ENCODE measurements at regions not wholly inside any gene's neighbourhood (a gene's known extent, or its start where the extent isn't known, plus 50 kb on each side); places are given as distances from the start of the nearest gene placed in this dataset.

- no TSS peak for BruUV-seq (replicated peaks)
- ChIA-PET POLR2A (no interaction called here), RAD21 (ENCODE audit: low non-redundant PET in 1 of 2, low total read pairs in 2 of 2, uncharacterized antibody in 2 of 2, unreplicated experiment in 2 of 2) (no interaction called here), CTCF (interaction anchor here (4.0 kb wide), 1 partner anchor 60 kb away, joined by 41 read pairs; no protein-coding TSS in a partner anchor)
- Histone ChIP-seq H3K4me2 (ENCODE audit: low read length) (no peak overlapping the region), H3K9me2 (ENCODE audit: insufficient read depth) (no peaks in the 10 kb centered on the region), H3K9me3 (ENCODE audit: control insufficient read depth in 1 of 2, insufficient read depth in 1 of 2, low read depth in 1 of 2, low read length in 2 of 2) (no peaks in the 10 kb centered on the region), H3K4me1 (ENCODE audit: control insufficient read depth in 1 of 2, insufficient read depth in 2 of 2, low read length in 2 of 2) (peaks cover 11 to 18% of the 10 kb centered on the region in 2 experiments; a peak in 3 of 4 replicates), H3K27ac (ENCODE audit: low read depth, low read length) (no peak overlapping the region), H3K79me2 (ENCODE audit: insufficient read depth, low read length) (no peaks in the 10 kb centered on the region), H3K36me3 (ENCODE audit: control insufficient read depth in 1 of 2, insufficient read depth in 2 of 2, low read length in 2 of 2) (no peaks in the 10 kb centered on the region), H3K27me3 (ENCODE audit: insufficient read depth, low read length) (no peaks in the 10 kb centered on the region), H3K9ac (ENCODE audit: low read length) (no peak overlapping the region), H2AFZ (ENCODE audit: low read depth, low read length, poor library complexity, severe bottlenecking) (no peak overlapping the region), H3K4me3 (replicated peaks in 1 of 2; ENCODE audit: low read depth in 1 of 2, low read length in 2 of 2) (no peak overlapping the region), H4K20me1 (ENCODE audit: insufficient read depth) (no peaks in the 10 kb centered on the region)
- intact Hi-C loops (cut with micrococcal nuclease), result no loop called here
- no peak for TF ChIP-seq EZH2 (IDR thresholded peaks at IDR 0.05)
- TF ChIP-seq ELF1 (IDR thresholded peaks at IDR 0.05; ENCODE audit: borderline replicate concordance, low read depth), result no peak
- no peak for TF ChIP-seq CTCF (IDR thresholded peaks at IDR 0.05 in 2 of 3, conservative IDR thresholded peaks at IDR 0.05 in 1 of 3; ENCODE audit: borderline replicate concordance in 1 of 3, insufficient read depth in 1 of 3, low read depth in 2 of 3, low read length in 2 of 3)
- TF ChIP-seq RAD21 (IDR thresholded peaks at IDR 0.05; ENCODE audit: low read depth), result no peak
- TF ChIP-seq ATF3 (IDR thresholded peaks at IDR 0.05), result no peak
- TF ChIP-seq EZH2phosphoT487 (IDR thresholded peaks at IDR 0.05; ENCODE audit: borderline replicate concordance), result no peak
- DNase-seq (ENCODE audit: low read depth, low spot score) (no peak), ATAC-seq (no peak)
Measured at GRCh38 chr15:66849393-66849745, 147.3 kb downstream of the SMAD6 start.

DNA sequence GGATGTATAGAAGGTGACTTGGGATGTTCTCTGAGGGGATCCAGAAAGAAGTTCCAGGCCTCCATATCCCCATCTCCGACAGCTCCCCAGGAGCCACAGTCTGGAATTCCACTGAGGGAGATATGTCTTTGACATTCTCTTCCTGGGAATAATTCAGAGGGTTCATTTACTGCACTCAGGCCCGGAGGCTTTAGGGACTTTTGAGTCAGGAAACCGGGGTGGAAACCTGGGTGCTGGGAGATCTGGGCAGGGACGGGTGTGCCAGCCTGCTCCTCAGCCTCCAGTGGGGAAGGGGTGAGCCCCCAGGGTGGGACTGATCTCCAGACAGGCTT, 147.7 kb downstream of the SMAD6 start:
- no peak overlapping the region for H3K9ac ChIP-seq (ENCODE audit: low read length)
- H3K79me2 ChIP-seq (ENCODE audit: insufficient read depth, low read length), result no peaks in the 10 kb centered on the region
- no peaks in the 10 kb centered on the region for H3K27me3 ChIP-seq (ENCODE audit: insufficient read depth, low read length)
- H3K4me1 ChIP-seq (ENCODE audit: control insufficient read depth in 1 of 2, insufficient read depth in 2 of 2, low read length in 2 of 2), result peaks cover 11 to 18% of the 10 kb centered on the region in 2 experiments; a peak in 3 of 4 replicates
- intact Hi-C loops (cut with micrococcal nuclease), result loop anchor here (2.0 to 5.0 kb wide), 3 partner anchors 61 to 232 kb away; partner anchors contain the start of gene SMAD6
- ChIA-PET CTCF (interaction anchor here (4.0 kb wide), 1 partner anchor 60 kb away, joined by 41 read pairs; no protein-coding TSS in a partner anchor), POLR2A (no interaction called here), RAD21 (ENCODE audit: low non-redundant PET in 1 of 2, low total read pairs in 2 of 2, uncharacterized antibody in 2 of 2, unreplicated experiment in 2 of 2) (no interaction called here)
- H4K20me1 ChIP-seq (ENCODE audit: insufficient read depth), result no peaks in the 10 kb centered on the region
- H3K36me3 ChIP-seq (ENCODE audit: control insufficient read depth in 1 of 2, insufficient read depth in 2 of 2, low read length in 2 of 2), result no peaks in the 10 kb centered on the region
- no peak overlapping the region for H3K4me2 ChIP-seq (ENCODE audit: low read length)
- no peak for TF ChIP-seq ZNF274 (IDR thresholded peaks at IDR 0.05; ENCODE audit: low read depth, low read length)
- TF ChIP-seq CTCF (IDR thresholded peaks at IDR 0.05 in 2 of 3, conservative IDR thresholded peaks at IDR 0.05 in 1 of 3; ENCODE audit: borderline replicate concordance in 1 of 3, insufficient read depth in 1 of 3, low read depth in 2 of 3, low read length in 2 of 3), result no peak
- TF ChIP-seq CEBPB (IDR thresholded peaks at IDR 0.05; ENCODE audit: low read depth), result no peak
- TF ChIP-seq RAD21 (IDR thresholded peaks at IDR 0.05; ENCODE audit: low read depth), result no peak
- no peak for TF ChIP-seq YY1 (IDR thresholded peaks at IDR 0.05; ENCODE audit: extremely low read depth, insufficient replicate concordance, low read depth, low read length)
- TF ChIP-seq JUND (IDR thresholded peaks at IDR 0.05), result no peak
- no peak for TF ChIP-seq TCF7L2 (IDR thresholded peaks at IDR 0.05; ENCODE audit: borderline replicate concordance, extremely low read depth, insufficient read depth, insufficient read length)
- TF ChIP-seq ELF1 (IDR thresholded peaks at IDR 0.05; ENCODE audit: borderline replicate concordance, low read depth), result no peak
- no peak for TF ChIP-seq MAX (IDR thresholded peaks at IDR 0.05)
- TF ChIP-seq SRF (IDR thresholded peaks at IDR 0.05; ENCODE audit: low read depth), result no peak
- TF ChIP-seq POLR2AphosphoS5 (IDR thresholded peaks at IDR 0.05; ENCODE audit: low read depth, low read length), result no peak
- no peak overlapping the region for H3K27ac ChIP-seq (ENCODE audit: low read depth, low read length)
- no TSS peak for BruUV-seq (replicated peaks)
- H2AFZ ChIP-seq (ENCODE audit: low read depth, low read length, poor library complexity, severe bottlenecking), result no peak overlapping the region
- no peaks in the 10 kb centered on the region for H3K9me3 ChIP-seq (ENCODE audit: control insufficient read depth in 1 of 2, insufficient read depth in 1 of 2, low read depth in 1 of 2, low read length in 2 of 2)
- DNase-seq (ENCODE audit: low read depth, low spot score), result no peak
- no peak for ATAC-seq
- no peak overlapping the region for H3K4me3 ChIP-seq (replicated peaks in 1 of 2; ENCODE audit: low read depth in 1 of 2, low read length in 2 of 2)
- no peaks in the 10 kb centered on the region for H3K9me2 ChIP-seq (ENCODE audit: insufficient read depth)
